AG04450 (cell line): ENCODE measurements at regions not wholly inside any gene's neighbourhood (a gene's known extent, or its start where the extent isn't known, plus 50 kb on each side); places are given as distances from the start of the nearest gene placed in this dataset.

Experiments
- CTCF ChIA-PET: fragments of 300-600, 350-600 bp; formaldehyde crosslinking; extraction: SDS; loops from one replicate; lab custom pipeline; 2022; ENCODE audit warnings: antibody characterized with exemption, inconsistent platforms; lab: Charles Lee
- POLR2A ChIA-PET: fragments of 350-600 bp; formaldehyde crosslinking; extraction: SDS; loops from one replicate; lab custom pipeline; 2021; ENCODE audit warnings: antibody characterized with exemption, inconsistent platforms; lab: Yijun Ruan, JAX
- DNase-seq: peaks from one replicate; pipeline ENCODE4 v3.0.0-alpha.2; 2011; ENCODE audit warnings: low read depth, low spot score
- H3K27ac ChIP-seq: one replicate; pipeline ENCODE4 v1.5.1; 2012; ENCODE audit warnings: low read depth, low read length, control low read depth
- H3K27me3 ChIP-seq: one replicate; pipeline ENCODE4 v1.6.0; 2012; ENCODE audit warnings: low read length; ENCODE audit not compliant: control insufficient read depth, insufficient read depth
- H3K4me3 ChIP-seq: 2 replicates; pipeline ENCODE4 v1.5.1; 2011; ENCODE audit warnings: mild to moderate bottlenecking, low read depth, low read length, control low read depth
- H3K9me3 ChIP-seq: 2 replicates; pipeline ENCODE4 v1.5.1; 2012; ENCODE audit warnings: low read length; ENCODE audit not compliant: control insufficient read depth, insufficient read depth
- TF ChIP-seq, protein P1 (sequence below): IDR thresholded peaks from 2 replicates; pipeline ENCODE4 v1.5.1; 2011; ENCODE audit warnings: low read depth, low read length, control low read depth, inconsistent platforms

DNA sequence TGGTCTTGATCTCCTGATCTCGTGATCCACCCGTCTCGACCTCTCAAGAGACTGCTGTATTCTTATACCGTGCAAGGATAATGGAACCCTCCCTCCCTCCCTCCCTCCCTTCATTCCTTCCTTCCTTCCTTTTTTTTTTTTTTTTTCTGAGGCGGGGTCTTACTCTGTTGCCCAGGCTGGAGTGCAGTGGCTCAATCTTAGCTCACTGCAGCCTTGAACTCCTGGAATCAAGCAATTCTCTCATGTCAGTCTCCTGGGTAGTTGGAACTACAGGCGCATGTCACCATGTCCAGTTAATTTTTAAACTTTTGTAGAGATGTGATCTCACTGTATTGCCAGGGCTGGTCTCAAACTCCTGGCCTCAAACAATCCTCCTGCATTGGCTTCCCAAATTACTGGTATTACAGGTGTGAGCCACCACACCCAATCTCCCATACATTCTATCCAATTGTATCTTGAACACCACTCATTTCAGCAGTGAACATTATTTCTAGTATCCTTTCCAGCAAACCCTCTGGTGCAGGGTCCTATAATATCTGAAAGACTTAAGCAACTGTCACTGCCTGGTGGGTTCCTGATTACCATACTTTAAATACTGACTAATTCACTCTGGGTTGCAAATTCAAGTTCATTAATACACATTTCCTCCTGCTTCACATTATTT lies 210.0 kb upstream of the ZNF217 start:
- Histone ChIP-seq H3K4me3 (no peak overlapping the region), H3K27me3 (no peaks in the 10 kb centered on the region), H3K27ac (no peak overlapping the region), H3K9me3 (no peaks in the 10 kb centered on the region)
- ChIA-PET POLR2A (no interaction called here), CTCF (no interaction called here)
- TF ChIP-seq, protein P1, sequence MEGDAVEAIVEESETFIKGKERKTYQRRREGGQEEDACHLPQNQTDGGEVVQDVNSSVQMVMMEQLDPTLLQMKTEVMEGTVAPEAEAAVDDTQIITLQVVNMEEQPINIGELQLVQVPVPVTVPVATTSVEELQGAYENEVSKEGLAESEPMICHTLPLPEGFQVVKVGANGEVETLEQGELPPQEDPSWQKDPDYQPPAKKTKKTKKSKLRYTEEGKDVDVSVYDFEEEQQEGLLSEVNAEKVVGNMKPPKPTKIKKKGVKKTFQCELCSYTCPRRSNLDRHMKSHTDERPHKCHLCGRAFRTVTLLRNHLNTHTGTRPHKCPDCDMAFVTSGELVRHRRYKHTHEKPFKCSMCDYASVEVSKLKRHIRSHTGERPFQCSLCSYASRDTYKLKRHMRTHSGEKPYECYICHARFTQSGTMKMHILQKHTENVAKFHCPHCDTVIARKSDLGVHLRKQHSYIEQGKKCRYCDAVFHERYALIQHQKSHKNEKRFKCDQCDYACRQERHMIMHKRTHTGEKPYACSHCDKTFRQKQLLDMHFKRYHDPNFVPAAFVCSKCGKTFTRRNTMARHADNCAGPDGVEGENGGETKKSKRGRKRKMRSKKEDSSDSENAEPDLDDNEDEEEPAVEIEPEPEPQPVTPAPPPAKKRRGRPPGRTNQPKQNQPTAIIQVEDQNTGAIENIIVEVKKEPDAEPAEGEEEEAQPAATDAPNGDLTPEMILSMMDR = no peak
- no peak for DNase-seq

GRCh38 chr20:53801609-53802370 lies 208.2 kb upstream of the ZNF217 start:
- TF ChIP-seq, protein P1 = no peak
- ChIA-PET POLR2A (no interaction called here), CTCF (no interaction called here)

GRCh38 chr20:53800883-53801604 lies 207.4 kb upstream of the ZNF217 start:
- Histone ChIP-seq H3K9me3 (no peaks in the 10 kb centered on the region), H3K4me3 (no peak overlapping the region), H3K27me3 (no peaks in the 10 kb centered on the region), H3K27ac (no peak overlapping the region)
- ChIA-PET POLR2A (no interaction called here), CTCF (interaction anchor here (0.6 kb wide), 1 partner anchor 36 kb away, joined by 3 read pairs; no protein-coding TSS in a partner anchor)
- TF ChIP-seq, protein P1 = no peak
- no peak for DNase-seq

More at GRCh38 chr20:53801609-53802370, 208.2 kb upstream of the ZNF217 start:
- Histone ChIP-seq H3K9me3 (no peaks in the 10 kb centered on the region), H3K4me3 (no peak overlapping the region), H3K27ac (no peak overlapping the region), H3K27me3 (no peaks in the 10 kb centered on the region)
- no peak for DNase-seq

GRCh38 chr20:53800418-53800817 lies 206.8 kb upstream of the ZNF217 start:
- TF ChIP-seq, protein P1 = no peak
- POLR2A ChIA-PET = no interaction called here
- CTCF ChIA-PET = interaction anchor here (0.6 kb wide), 1 partner anchor 36 kb away, joined by 3 read pairs; no protein-coding TSS in a partner anchor
- no peaks in the 10 kb centered on the region for H3K9me3 ChIP-seq
- no peak overlapping the region for H3K4me3 ChIP-seq
- DNase-seq = no peak
- no peak overlapping the region for H3K27ac ChIP-seq
- no peaks in the 10 kb centered on the region for H3K27me3 ChIP-seq

DNA sequence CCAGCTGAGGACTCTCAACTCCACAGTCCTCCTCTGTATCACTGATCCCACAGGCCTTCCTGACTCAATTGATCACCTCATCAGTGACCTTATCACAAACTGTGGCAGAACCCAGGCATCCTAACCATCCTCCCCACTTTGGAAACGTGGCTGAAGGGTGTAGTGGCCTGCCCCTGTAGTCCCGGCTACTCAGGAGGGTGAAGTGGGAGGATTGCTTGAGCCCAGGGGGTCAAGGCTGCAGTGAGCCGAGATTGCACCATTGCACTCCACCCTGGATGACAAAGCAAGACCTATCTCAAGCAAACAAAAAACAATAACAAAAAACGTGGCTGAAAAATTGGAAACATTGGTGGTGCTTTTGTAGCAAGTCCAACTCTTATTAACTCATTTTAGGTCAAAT lies 203.4 kb upstream of the ZNF217 start:
- ChIA-PET CTCF (interaction anchor here (0.6 kb wide), 1 partner anchor 33 kb away, joined by 3 read pairs; no protein-coding TSS in a partner anchor), POLR2A (no interaction called here)
- Histone ChIP-seq H3K27me3 (no peaks in the 10 kb centered on the region), H3K9me3 (no peaks in the 10 kb centered on the region), H3K27ac (no peak overlapping the region), H3K4me3 (no peak overlapping the region)
- DNase-seq = no peak
- TF ChIP-seq, protein P1 = no peak
